ENCODE measurements at regions not wholly inside any gene's neighbourhood (a gene's known extent, or its start where the extent isn't known, plus 50 kb on each side); places are given as distances from the start of the nearest gene placed in this dataset.

GRCh38 chr18:51278045-51278649 lies 80.7 kb upstream of the MEX3C start:
- no peaks in the 10 kb centered on the region for H3K9me3 Mint-ChIP-seq
- CTCF ChIA-PET = interaction anchor here (0.6 to 2.1 kb wide), 19 partner anchors 9 to 1014 kb away, joined by 3 to 7 read pairs (median 3); no protein-coding TSS in a partner anchor
- no peaks in the 10 kb centered on the region for H3K27me3 Mint-ChIP-seq (ENCODE audit: low read depth)
- no peaks in the 10 kb centered on the region for H3K36me3 Mint-ChIP-seq (ENCODE audit: low read depth)
- peak; percentile 75 for DNase-seq
- intact Hi-C loops (cut with micrococcal nuclease) = loop anchor here (2.0 to 5.0 kb wide), 2 partner anchors 171 to 443 kb away; no protein-coding TSS in a partner anchor
- H3K27ac Mint-ChIP-seq = no peak overlapping the region
- H3K4me1 Mint-ChIP-seq (ENCODE audit: low read depth) = no peaks in the 10 kb centered on the region
- no peak overlapping the region for H3K4me3 Mint-ChIP-seq

GRCh38 chr18:51279367-51279984 lies 82.0 kb upstream of the MEX3C start:
- Mint-ChIP-seq H3K36me3 (ENCODE audit: low read depth) (no peaks in the 10 kb centered on the region), H3K27me3 (ENCODE audit: low read depth) (no peaks in the 10 kb centered on the region), H3K27ac (no peak overlapping the region), H3K4me3 (no peak overlapping the region), H3K9me3 (no peaks in the 10 kb centered on the region), H3K4me1 (ENCODE audit: low read depth) (no peaks in the 10 kb centered on the region)
- intact Hi-C loops (cut with micrococcal nuclease) = loop anchor here (2.0 to 5.0 kb wide), 2 partner anchors 172 to 441 kb away; no protein-coding TSS in a partner anchor
- DNase-seq = no peak
- CTCF ChIA-PET = interaction anchor here (0.6 to 2.1 kb wide), 6 partner anchors 11 to 172 kb away, joined by 3 to 7 read pairs (median 3); no protein-coding TSS in a partner anchor

- Mint-ChIP-seq H3K27ac (no peak overlapping the region), H3K4me3 (no peak overlapping the region), H3K4me1 (ENCODE audit: low read depth) (no peaks in the 10 kb centered on the region), H3K36me3 (ENCODE audit: low read depth) (no peaks in the 10 kb centered on the region), H3K9me3 (peaks cover 10% of the 10 kb centered on the region), H3K27me3 (ENCODE audit: low read depth) (peaks cover 11% of the 10 kb centered on the region)
- intact Hi-C loops (cut with micrococcal nuclease) = no loop called here
- no peak for DNase-seq
- CTCF ChIA-PET = no interaction called here
Measured at GRCh38 chr18:51287818-51288508, 90.5 kb upstream of the MEX3C start.

GRCh38 chr18:51288582-51288981 lies 91.1 kb upstream of the MEX3C start:
- H3K36me3 Mint-ChIP-seq (ENCODE audit: low read depth) = no peaks in the 10 kb centered on the region
- intact Hi-C loops (cut with micrococcal nuclease) = no loop called here
- no peak for DNase-seq
- CTCF ChIA-PET = no interaction called here
- peaks cover 17% of the 10 kb centered on the region for H3K27me3 Mint-ChIP-seq (ENCODE audit: low read depth)
- H3K9me3 Mint-ChIP-seq = peaks cover 10% of the 10 kb centered on the region
- H3K4me1 Mint-ChIP-seq (ENCODE audit: low read depth) = no peaks in the 10 kb centered on the region
- no peak overlapping the region for H3K27ac Mint-ChIP-seq
- H3K4me3 Mint-ChIP-seq = no peak overlapping the region

- Mint-ChIP-seq H3K27me3 (ENCODE audit: low read depth) (peaks cover 17% of the 10 kb centered on the region), H3K36me3 (ENCODE audit: low read depth) (no peaks in the 10 kb centered on the region), H3K27ac (no peak overlapping the region), H3K4me1 (ENCODE audit: low read depth) (no peaks in the 10 kb centered on the region), H3K9me3 (peaks cover 10% of the 10 kb centered on the region), H3K4me3 (no peak overlapping the region)
- DNase-seq = no peak
- CTCF ChIA-PET = no interaction called here
- intact Hi-C loops (cut with micrococcal nuclease) = no loop called here
Measured at GRCh38 chr18:51290860-51291259, 93.4 kb upstream of the MEX3C start.

- Mint-ChIP-seq H3K4me1 (ENCODE audit: low read depth) (no peaks in the 10 kb centered on the region), H3K36me3 (ENCODE audit: low read depth) (no peaks in the 10 kb centered on the region), H3K27me3 (ENCODE audit: low read depth) (peaks cover 4% of the 10 kb centered on the region), H3K9me3 (no peaks in the 10 kb centered on the region), H3K4me3 (no peak overlapping the region), H3K27ac (no peak overlapping the region)
- CTCF ChIA-PET = no interaction called here
- intact Hi-C loops (cut with micrococcal nuclease) = no loop called here
- no peak for DNase-seq
Measured at GRCh38 chr18:51300912-51301311, 103.4 kb upstream of the MEX3C start.

GRCh38 chr18:51301376-51301775 lies 103.9 kb upstream of the MEX3C start:
- Mint-ChIP-seq H3K36me3 (ENCODE audit: low read depth) (no peaks in the 10 kb centered on the region), H3K9me3 (no peaks in the 10 kb centered on the region), H3K4me1 (ENCODE audit: low read depth) (no peaks in the 10 kb centered on the region), H3K4me3 (no peak overlapping the region), H3K27me3 (ENCODE audit: low read depth) (peaks cover 4% of the 10 kb centered on the region), H3K27ac (no peak overlapping the region)
- no peak for DNase-seq
- intact Hi-C loops (cut with micrococcal nuclease) = no loop called here
- CTCF ChIA-PET = no interaction called here

GRCh38 chr18:51316677-51317076 lies 119.2 kb upstream of the MEX3C start:
- Mint-ChIP-seq H3K27ac (no peak overlapping the region), H3K27me3 (ENCODE audit: low read depth) (peaks cover 6% of the 10 kb centered on the region), H3K4me3 (no peak overlapping the region), H3K36me3 (ENCODE audit: low read depth) (no peaks in the 10 kb centered on the region), H3K9me3 (peaks cover 4% of the 10 kb centered on the region), H3K4me1 (ENCODE audit: low read depth) (no peaks in the 10 kb centered on the region)
- intact Hi-C loops (cut with micrococcal nuclease) = no loop called here
- DNase-seq = no peak
- CTCF ChIA-PET = interaction anchor here (0.8 kb wide), 1 partner anchor 206 kb away, joined by 3 read pairs; no protein-coding TSS in a partner anchor

- CTCF ChIA-PET = no interaction called here
- H3K9me3 Mint-ChIP-seq = no peaks in the 10 kb centered on the region
- no peak for DNase-seq
- H3K4me3 Mint-ChIP-seq = no peak overlapping the region
- no peaks in the 10 kb centered on the region for H3K36me3 Mint-ChIP-seq (ENCODE audit: low read depth)
- intact Hi-C loops (cut with micrococcal nuclease) = no loop called here
- H3K4me1 Mint-ChIP-seq (ENCODE audit: low read depth) = no peaks in the 10 kb centered on the region
- peaks cover 11% of the 10 kb centered on the region for H3K27me3 Mint-ChIP-seq (ENCODE audit: low read depth)
- no peak overlapping the region for H3K27ac Mint-ChIP-seq
Measured at GRCh38 chr18:51321696-51322095, 124.2 kb upstream of the MEX3C start.

GRCh38 chr18:51323961-51324360 lies 126.5 kb upstream of the MEX3C start:
- H3K27ac Mint-ChIP-seq = no peak overlapping the region
- DNase-seq = no peak
- CTCF ChIA-PET = interaction anchor here (0.7 kb wide), 1 partner anchor 88 kb away, joined by 5 read pairs; no protein-coding TSS in a partner anchor
- no peak overlapping the region for H3K4me3 Mint-ChIP-seq
- H3K27me3 Mint-ChIP-seq (ENCODE audit: low read depth) = peaks cover 15% of the 10 kb centered on the region
- no peaks in the 10 kb centered on the region for H3K9me3 Mint-ChIP-seq
- no peaks in the 10 kb centered on the region for H3K4me1 Mint-ChIP-seq (ENCODE audit: low read depth)
- H3K36me3 Mint-ChIP-seq (ENCODE audit: low read depth) = no peaks in the 10 kb centered on the region
- intact Hi-C loops (cut with micrococcal nuclease) = no loop called here

GRCh38 chr18:51330148-51330547 lies 132.7 kb upstream of the MEX3C start:
- Mint-ChIP-seq H3K4me3 (no peak overlapping the region), H3K36me3 (ENCODE audit: low read depth) (no peaks in the 10 kb centered on the region), H3K27ac (no peak overlapping the region), H3K27me3 (ENCODE audit: low read depth) (peaks cover 11% of the 10 kb centered on the region), H3K9me3 (no peaks in the 10 kb centered on the region), H3K4me1 (ENCODE audit: low read depth) (no peaks in the 10 kb centered on the region)
- intact Hi-C loops (cut with micrococcal nuclease) = no loop called here
- CTCF ChIA-PET = no interaction called here
- no peak for DNase-seq

GRCh38 chr18:51330739-51331138 lies 133.3 kb upstream of the MEX3C start:
- no peak overlapping the region for H3K27ac Mint-ChIP-seq
- H3K4me3 Mint-ChIP-seq = no peak overlapping the region
- intact Hi-C loops (cut with micrococcal nuclease) = no loop called here
- CTCF ChIA-PET = no interaction called here
- peaks cover 11% of the 10 kb centered on the region for H3K27me3 Mint-ChIP-seq (ENCODE audit: low read depth)
- H3K9me3 Mint-ChIP-seq = no peaks in the 10 kb centered on the region
- H3K36me3 Mint-ChIP-seq (ENCODE audit: low read depth) = no peaks in the 10 kb centered on the region
- no peaks in the 10 kb centered on the region for H3K4me1 Mint-ChIP-seq (ENCODE audit: low read depth)
- DNase-seq = no peak

GRCh38 chr18:51337406-51337805 lies 139.9 kb upstream of the MEX3C start:
- Mint-ChIP-seq H3K4me1 (ENCODE audit: low read depth) (peaks cover 4% of the 10 kb centered on the region), H3K27me3 (ENCODE audit: low read depth) (peaks cover 13% of the 10 kb centered on the region), H3K9me3 (no peaks in the 10 kb centered on the region), H3K4me3 (no peak overlapping the region), H3K36me3 (ENCODE audit: low read depth) (no peaks in the 10 kb centered on the region), H3K27ac (no peak overlapping the region)
- intact Hi-C loops (cut with micrococcal nuclease) = no loop called here
- DNase-seq = no peak
- CTCF ChIA-PET = no interaction called here
